Activated CD4-positive, alpha-beta T cell treated with anti-CD3 and anti-CD28 coated beads for 24 hours (primary cell): ENCODE measurements at regions not wholly inside any gene's neighbourhood (a gene's known extent, or its start where the extent isn't known, plus 50 kb on each side); places are given as distances from the start of the nearest gene placed in this dataset.

Experiments used
- DNase-seq, 2 donors: peaks; one replicate each; pipeline ENCODE4 v3.0.0-alpha.2; 2020; ENCODE audit warnings: low read depth in 2 of 2

DNA sequence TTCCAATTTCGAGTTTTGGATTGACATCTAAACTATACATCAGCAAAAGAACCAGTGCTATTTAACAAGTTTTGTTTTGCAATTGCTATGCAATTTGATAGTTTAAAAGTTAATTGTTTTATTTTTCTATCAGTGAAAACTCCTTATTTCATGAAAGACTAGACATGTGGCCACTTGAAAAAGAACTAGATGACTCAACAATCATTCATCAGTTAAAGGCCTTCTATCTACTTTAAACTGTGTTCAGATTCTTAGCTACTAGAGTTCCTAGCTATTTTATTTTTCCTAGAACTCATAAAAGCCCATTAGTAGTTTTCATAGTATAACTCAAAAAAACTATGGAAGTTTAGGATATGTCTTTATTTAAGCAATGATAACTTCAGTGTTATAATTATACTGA lies 104.6 kb upstream of the LSM8 start:
- DNase-seq: no peak

DNA sequence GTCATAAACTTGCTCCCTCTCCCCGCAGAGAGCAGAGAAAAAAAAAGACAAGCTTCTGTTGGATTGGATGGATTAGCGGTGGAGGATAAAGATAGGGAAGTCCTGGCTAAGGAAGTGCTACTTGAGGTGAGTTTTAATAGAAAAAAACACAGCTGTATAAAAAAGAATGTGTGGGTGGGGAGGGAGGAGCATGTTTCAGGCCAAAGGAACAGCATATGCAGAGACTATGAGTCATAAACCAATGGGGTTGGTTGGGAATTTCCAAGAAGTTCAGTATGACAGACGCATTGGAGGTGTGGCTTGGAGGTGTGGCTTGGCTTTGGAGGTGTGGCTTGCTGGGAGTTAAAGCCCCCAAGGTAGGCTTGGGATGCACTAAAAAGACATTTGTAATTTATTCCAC lies 103.0 kb upstream of the LSM8 start:
- peak; percentile 27 to 29 for DNase-seq

DNA sequence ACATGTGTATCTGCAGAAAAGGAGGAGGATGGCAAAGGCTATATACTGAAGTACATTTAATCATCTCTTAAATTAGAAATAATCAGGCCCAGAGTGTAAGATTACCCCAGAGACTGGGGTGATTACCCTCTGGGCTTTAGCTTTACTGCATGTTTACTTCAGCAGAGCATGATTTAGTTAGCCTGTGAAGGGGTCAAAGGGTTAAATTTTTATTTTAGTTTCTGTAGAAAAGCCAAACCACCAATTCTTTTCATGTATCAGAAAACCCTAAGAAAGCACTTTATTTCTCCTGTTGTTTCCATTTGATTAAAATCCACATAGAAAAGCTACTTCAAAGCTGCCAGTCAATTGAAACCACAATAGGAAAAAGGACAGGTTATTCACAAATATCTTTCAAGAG lies 101.5 kb upstream of the LSM8 start:
- no peak for DNase-seq

DNA sequence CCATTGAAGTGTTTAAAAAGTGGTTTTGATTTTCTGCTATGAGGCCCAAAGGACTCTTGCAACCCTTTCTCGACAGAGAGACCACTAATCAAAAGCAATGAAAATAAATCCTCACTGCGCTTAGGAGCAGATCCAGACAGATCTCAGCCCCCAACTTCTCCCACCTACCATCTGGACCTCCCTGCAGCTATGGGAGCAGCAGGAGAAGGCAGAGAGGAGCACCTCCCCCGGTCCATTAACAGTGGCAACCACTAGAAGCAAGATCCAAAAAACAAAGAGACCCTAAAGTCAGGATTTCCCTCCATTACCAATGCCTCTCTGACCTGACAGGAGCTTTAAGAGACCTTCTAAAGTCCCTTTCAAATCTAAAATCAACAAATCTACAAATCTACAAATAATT lies 99.0 kb upstream of the LSM8 start:
- DNase-seq: no peak

DNA sequence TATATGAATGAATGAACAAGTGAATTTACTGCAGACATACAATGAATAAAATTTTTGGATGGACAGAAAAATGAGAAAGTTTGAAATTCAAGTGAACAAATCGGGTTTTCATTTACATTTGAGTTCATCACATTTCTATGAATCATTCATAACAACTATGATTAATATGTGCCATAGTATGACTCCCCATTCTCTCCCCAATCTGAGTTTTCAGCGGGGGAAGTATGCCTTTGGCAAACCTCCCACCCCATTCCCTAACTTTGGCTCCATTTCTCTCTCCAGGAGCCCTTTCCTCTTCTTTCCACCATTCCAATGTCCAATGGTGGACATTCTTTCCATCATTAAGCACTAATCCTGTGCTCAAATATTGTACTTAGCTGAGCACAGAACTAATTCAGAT lies 96.8 kb upstream of the LSM8 start:
- no peak for DNase-seq

DNA sequence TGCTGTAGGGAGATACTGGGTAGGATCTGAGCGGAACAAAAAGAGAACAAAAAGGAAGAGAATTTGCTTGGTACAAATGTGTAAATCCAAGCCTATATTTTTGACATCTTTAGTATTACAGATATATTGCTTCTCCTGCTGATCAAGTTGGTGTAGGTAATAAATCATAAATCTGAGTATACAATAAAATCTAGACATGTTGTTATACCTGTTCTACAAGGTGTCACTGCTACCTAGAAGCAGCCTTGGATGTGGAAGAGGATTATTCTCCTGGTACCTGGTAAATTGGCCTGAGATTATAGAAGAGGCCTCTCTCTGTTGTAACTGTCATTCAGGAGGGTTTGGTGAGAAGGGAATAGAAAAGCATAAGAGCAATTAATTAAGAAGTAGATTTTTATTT lies 89.9 kb upstream of the LSM8 start:
- DNase-seq: no peak

DNA sequence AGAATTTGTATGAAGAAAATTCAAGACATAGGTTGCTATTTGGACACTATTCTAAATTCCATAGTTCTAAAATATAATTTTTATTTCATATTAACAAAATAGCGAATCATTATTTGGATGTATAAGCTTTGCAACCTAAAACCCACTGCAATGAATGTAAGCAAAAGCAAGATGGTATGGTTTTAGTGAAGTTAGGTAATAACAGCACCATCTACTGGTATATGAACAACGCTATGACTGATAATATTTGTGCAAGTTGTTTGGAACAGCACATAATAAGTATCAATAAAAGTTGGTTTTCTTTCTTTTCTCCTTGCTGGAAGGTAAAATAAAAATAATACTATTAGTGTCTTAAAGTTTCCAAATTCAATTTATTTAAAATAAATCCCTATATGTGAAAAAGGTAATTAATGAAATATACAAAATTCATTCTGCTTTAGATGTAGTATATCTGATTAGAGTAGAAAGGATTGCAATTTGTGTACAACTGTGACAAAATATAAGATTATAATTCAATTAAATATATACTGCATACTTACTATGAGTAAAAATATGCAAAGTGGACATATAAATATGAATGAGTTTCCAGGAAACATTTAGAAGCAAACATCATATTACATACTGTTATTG lies 79.0 kb upstream of the LSM8 start:
- no peak for DNase-seq

DNA sequence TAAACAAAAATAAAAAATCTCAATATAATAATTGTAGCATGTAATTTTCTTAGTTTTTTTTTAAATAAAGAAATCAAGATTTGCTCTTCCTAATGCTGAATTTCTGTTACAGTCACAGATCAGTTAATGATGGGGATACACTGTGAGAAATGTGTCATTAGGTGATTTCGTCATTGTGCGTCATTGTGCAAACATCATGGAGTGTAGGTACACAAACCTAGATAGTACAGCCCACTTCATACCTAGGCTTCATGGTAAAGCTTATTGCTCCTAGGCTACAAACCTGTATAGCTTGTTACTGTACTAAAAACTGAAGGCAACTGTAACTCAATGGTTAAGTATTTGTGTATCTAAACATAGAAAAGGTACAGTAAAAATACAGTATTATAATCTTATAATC lies 74.4 kb upstream of the LSM8 start:
- DNase-seq: no peak

DNA sequence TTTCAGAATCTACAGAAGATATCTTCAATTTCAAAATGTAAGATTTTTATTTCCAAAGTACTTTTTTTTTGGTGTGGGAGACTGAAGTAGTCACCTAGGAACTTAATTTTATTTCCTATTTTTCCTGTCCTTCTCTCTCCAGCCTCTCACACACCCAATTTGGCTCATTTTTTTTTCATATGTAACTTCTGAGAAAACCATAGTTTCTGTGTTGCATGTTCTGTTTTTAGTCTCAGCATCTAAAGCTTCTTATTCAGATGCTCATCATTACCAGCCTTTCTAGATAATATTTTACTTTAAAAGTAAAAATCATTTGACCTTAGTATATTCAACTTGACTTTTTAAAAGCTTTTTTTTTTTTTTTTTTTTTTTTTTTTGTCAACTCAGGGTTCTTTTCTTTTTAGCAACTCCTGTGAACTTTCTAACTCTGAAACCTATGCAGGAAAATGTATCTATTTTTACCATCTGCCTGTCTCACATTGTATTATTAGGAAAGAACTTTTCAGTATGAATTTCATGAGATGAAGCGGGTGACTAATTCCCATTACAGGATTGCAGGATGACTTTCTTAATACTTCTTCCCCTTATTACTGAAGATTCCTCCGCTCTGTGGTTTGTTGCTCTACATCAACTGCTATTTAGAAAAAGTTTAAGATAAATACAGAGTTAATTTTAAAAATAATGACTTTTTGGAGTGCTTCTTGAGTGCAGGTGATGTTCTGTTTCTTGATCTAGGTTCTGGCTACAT lies 73.6 kb upstream of the LSM8 start:
- DNase-seq: no peak

DNA sequence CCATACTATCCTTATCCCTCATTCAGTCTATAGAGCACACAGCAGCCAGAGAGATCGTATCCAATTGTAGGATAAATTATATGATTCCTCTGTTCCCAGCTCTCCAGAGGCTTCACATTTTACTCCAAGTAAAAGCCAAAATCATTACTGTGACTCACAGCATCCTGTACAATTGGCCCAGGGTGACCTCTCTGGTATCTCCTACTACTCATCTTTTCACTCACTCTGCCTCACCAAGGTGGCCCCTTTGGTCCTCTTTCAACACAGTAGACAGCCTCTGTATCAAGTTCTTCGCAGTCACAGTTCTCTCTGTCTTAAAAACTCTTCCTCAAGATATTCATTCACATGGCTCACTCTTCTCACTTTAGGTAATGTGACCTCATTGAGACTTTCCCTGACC lies 72.6 kb upstream of the LSM8 start:
- DNase-seq: no peak

DNA sequence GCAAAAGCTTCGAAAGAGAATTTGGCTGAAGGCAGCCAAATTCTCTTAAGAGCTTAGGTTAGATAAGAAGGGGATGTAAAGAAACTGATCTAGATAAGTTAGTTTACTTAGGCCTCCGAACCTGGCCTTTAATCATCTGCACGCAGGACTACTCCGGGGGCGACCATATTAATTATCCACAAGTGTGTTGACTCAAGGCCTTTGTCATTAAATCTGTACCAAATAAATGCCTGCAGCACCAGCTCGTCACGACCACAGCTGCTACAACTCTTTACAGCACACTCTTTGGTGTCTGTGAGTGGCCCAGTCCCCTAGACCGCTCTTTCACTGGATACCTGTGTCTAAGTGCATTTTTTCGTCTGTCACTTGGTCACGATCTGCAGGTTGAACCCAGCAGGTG lies 69.8 kb upstream of the LSM8 start:
- DNase-seq: no peak

DNA sequence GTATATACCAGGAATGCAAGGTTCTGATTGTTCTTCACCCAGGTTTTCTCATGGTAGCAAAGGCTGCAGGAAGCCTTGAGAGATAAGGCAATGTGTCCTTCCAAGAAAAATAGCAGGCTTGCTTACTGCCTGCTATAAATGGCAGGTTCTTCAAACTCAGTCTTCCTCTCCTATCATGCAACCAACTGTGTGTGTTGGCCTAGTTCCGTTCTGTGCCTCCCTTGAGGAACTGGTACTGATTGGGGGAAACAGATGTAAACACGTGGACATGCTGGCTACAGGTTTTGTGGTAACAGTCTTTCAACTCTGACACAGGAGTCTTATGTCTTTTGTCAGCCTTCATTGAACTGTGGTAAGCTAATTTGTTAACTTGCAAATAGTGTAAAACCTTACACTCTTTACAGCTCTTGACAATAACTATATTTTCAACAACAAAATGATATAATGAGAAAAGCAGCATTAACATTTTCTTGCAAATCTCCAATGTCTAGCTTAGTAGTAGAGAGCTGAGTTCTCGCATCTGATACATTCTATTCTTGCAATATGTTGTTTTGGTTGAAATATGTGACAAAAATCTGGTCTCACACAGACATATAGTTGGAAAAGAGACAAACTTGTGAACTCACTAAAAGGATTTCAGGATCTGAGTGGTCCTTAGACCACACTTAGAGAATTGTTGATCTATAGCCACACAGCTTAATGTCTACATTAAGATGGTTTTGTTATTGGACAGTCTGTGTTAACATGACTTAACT lies 54.7 kb upstream of the LSM8 start:
- no peak for DNase-seq

DNA sequence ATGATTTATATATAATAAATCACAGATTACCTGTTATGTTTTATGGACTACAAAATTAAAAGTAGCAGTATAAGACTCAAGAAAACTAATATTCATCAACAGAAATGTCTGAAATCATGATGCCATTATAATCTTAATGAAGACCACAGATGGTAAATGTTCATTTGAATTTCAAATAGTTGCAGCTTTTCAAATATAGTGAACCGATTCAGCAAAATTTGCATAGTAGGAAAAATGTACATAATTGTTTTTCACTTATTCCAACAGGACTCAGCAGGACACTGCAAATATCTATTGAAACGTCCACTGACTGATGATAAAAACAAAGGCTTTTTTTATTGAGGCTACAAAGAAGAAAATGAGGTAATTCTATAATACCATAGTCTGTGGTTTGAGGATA lies 51.2 kb upstream of the LSM8 start:
- no peak for DNase-seq
